C4-2B (cell line): ENCODE measurements at regions not wholly inside any gene's neighbourhood (a gene's known extent, or its start where the extent isn't known, plus 50 kb on each side); places are given as distances from the start of the nearest gene placed in this dataset.

Experiments
- ZFX ChIP-seq: fragments of 450-650 bp; IDR thresholded peaks from 2 replicates; pipeline ENCODE4 v1.6.1; 2017
- TF ChIP-seq, protein P1 (sequence below): fragments of 450-650 bp; conservative IDR thresholded peaks from 2 replicates; pipeline ENCODE4 v1.5.1; 2017; ENCODE audit warnings: mild to moderate bottlenecking

DNA sequence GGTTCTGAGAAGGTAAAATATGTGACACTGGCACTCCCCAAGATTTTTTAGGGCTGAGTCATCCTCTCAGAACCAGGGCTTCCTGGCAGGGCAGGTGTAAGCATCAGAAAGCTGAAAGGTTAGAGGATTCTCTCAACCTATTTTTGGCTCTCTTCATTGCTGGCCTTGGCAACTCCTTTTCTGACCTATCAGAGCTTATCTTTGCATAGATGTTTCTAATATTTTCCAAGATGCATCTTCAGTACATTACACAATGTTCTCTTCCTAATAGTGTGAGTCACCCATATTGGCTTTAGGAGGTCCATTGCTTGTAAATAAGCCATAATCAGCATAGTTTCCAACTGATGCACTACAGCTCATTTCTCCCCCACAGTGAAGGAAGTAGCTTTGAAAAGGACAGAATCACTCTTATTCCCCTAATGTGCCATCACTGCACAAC lies 2008.4 kb upstream of the PIK3C3 start:
- TF ChIP-seq ZFX = no peak
- TF ChIP-seq, protein P1, sequence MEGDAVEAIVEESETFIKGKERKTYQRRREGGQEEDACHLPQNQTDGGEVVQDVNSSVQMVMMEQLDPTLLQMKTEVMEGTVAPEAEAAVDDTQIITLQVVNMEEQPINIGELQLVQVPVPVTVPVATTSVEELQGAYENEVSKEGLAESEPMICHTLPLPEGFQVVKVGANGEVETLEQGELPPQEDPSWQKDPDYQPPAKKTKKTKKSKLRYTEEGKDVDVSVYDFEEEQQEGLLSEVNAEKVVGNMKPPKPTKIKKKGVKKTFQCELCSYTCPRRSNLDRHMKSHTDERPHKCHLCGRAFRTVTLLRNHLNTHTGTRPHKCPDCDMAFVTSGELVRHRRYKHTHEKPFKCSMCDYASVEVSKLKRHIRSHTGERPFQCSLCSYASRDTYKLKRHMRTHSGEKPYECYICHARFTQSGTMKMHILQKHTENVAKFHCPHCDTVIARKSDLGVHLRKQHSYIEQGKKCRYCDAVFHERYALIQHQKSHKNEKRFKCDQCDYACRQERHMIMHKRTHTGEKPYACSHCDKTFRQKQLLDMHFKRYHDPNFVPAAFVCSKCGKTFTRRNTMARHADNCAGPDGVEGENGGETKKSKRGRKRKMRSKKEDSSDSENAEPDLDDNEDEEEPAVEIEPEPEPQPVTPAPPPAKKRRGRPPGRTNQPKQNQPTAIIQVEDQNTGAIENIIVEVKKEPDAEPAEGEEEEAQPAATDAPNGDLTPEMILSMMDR = no peak
